IPS-NIHi11 (cell line): ENCODE measurements at regions not wholly inside any gene's neighbourhood (a gene's known extent, or its start where the extent isn't known, plus 50 kb on each side); places are given as distances from the start of the nearest gene placed in this dataset.
"Not testable (repeated sequence)": the region's sequence is repeated elsewhere in the genome, so short reads cannot be mapped to it uniquely, and the experiment has no call there.

Experiments
- DNase-seq: peaks from one replicate; pipeline ENCODE4 v3.0.0; 2012; ENCODE audit warnings: mixed read lengths, low spot score

DNA sequence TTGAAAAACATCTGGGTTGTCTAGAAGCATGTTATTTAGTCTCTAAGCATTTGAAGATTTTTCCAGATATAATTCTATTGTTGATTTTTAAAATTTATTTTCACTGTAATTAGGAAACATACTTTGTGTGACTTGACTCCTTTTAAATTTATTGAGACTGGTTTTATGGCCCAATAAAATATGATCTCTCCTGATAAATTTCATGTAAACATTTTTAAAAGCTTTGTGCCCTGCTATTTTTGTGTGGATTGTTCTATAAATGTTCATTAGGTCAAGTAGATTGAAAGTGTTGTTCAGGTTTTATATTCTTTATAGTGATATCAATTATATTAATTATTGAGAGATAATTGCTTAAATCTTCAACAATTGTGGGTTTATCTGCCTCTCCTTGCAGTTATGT lies 105.4 kb downstream of the RFX6 start:
- no peak for DNase-seq

GRCh38 chr6:116983375-116983774 lies 106.3 kb downstream of the RFX6 start:
- DNase-seq: no peak

DNA sequence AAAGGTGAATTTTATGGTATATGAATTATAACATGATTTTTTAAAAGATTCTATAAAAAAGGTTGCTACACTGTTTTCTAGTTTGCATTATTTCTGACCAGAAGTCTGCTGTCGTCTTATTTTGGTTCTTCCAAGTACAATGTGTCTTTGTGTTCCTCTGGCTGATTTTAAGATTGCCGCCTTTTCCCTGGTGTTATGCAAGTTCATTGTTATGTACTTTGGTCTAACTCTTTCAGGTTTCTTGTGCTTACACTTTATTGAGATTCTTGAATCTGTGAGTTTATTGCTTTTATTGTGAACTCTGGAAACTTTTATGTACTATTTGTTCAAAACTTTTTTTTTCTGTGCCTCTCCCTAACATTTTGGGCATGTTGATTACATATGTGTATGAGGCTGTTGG lies 109.8 kb downstream of the RFX6 start:
- no peak for DNase-seq

DNA sequence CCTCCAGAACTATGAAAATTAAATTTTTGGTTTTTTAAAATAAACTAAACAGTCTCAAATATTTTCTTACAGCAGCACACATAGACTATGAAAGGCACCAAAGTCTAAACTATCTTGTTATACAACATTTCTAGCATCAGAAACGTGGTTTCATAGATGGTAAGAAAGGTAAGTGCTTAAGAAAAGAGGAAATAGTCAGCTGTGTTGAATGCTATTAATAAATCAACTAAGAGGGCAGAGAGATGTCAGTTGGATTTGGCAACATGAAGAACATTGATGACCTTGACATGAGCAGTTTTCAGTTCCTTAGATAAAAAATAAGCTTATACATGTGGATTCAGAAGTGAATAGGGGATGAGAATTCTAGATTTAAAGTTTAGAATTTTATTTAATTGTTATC lies 113.6 kb downstream of the RFX6 start:
- DNase-seq: no peak

- no peak for DNase-seq
Observed at GRCh38 chr6:116992546-116992945, 115.5 kb downstream of the RFX6 start.

- DNase-seq: no peak
Observed at GRCh38 chr6:116994447-116994846, 117.4 kb downstream of the RFX6 start.

DNA sequence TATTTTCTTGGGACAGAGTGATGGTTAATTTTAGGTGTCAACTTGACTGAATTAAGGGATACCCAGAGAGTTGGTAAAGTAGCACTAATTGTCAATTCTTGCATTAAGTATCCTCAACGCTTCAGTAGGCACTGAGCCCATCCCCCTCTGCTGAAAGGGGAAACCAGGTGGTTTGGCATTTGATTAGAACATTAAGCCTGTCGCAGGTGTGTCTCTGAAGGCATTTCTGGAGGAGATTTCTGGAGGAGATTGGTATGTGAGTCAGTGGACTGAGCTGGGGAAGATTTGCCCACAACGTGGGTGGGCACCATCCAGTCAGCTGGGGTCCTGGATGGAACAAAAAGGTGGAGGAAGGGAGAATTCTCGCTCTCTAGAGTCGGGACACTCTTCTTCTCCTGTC lies 119.8 kb downstream of the RFX6 start:
- DNase-seq: no peak

DNA sequence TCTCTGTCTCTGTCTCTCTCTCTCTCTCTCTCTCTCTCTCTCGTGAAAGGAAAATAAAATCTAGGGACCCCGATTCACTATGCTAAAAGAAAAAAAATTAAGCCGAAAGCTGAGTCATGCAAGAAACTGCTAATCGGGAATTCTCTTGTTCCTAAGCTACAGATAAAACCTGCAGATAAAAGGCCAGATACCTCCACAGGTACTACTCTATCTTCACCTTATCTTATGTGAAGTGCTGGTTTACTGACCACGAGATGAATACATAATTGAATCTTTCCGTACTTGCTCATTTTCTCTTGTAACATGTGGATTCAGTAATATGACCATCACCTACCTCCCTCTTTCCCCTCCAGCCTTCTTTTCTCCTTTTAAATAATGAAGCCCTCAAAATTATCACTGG lies 120.5 kb downstream of the RFX6 start:
- DNase-seq: no peak

DNA sequence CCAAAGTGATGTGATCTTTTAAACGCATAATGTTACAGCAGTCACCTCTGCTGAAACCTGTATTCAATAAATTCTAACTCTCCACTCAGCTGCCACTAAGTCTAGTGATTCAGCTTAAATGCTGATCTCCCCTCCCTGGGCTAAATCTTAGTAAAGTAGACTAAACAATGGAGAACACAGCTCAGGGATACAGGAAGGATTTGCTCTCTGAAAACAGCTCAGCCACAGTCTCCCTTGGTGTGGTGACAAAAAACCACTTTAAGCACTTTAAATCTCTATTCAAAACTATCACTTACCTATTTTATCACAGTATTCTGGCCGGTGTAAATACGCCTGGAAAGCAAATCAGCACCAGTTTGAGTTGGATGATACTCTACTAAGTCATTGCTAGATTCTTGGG lies 130.6 kb downstream of the RFX6 start:
- DNase-seq: no peak

DNA sequence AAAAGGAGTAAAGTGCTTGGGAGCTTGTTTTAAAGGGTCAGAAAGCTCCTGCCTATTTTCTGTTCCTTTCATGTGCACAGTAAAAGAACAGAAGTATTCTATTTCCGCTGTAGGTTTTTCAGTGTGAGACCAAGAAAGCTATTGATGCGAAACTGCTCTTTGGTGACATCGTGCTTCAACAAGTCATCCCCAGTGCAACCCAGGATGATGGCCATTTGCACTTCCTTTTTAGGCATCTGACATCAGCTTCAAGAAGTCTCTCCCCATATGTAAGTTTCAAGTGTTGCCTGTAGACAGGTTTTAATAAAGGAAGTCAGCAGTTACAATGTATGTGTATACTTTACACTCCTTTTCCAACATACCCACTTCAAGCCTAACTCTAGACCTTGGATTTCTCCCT lies 131.6 kb downstream of the RFX6 start:
- DNase-seq: no peak

GRCh38 chr6:117014641-117015473 lies 137.8 kb downstream of the RFX6 start:
- DNase-seq: not testable (repeated sequence)

DNA sequence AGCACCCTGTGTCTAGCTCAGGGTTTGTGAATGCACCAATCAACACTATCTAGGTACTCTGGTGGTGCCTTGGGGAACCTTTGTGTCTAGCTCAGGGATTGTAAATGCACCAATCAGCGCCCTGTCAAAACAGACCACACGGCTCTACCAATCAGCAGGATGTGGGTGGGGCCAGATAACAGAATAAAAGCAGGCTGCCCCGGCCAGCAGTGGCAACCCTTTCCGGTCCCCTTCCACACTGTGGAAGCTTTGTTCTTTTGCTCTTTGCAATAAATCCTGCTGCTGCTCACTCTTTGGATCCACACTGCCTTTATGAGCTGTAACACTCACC lies 138.4 kb downstream of the RFX6 start:
- DNase-seq: not testable (repeated sequence)

GRCh38 chr6:117018771-117019170 lies 141.7 kb downstream of the RFX6 start:
- no peak for DNase-seq

DNA sequence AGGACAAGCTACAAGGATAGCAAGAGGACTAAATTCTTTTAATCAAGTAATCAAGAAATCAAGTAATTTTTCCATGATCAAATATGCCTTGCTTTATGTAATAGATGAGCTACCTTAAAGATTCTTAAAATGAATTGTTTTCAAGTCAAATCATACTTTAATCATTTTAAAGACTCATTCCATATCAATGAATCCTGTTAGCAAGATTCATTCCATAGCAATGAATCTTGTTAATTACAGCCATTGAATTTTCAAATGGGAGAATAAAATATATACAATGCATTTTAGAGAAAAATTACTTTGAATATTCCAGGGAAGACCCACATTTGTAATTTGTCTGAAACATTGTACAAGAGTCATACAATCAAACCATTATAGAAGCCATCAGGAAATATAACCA lies 145.7 kb downstream of the RFX6 start:
- DNase-seq: no peak

DNA sequence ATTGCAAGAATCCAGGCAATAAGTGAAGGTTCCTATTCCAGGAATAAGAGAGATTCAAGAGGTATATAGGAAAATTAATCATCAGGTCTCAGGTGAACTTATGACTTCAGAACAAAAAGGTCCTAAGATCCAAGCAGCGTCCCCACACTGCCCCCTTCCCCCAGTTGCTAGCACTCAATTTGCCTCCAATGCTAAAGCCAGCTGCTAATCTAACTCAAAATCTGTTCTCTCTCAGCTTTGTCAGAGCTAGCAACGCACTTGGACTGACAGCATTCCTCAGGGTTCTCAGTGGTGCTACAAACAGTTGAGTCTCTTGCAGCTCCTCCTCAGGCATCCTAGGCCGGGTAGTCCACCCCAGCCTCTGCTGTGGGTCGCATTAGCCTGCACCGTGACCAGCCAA lies 148.3 kb downstream of the RFX6 start:
- DNase-seq: no peak

GRCh38 chr6:117028256-117028655 lies 151.2 kb downstream of the RFX6 start:
- DNase-seq: no peak

GRCh38 chr6:117034547-117034946 lies 157.5 kb downstream of the RFX6 start:
- no peak for DNase-seq

DNA sequence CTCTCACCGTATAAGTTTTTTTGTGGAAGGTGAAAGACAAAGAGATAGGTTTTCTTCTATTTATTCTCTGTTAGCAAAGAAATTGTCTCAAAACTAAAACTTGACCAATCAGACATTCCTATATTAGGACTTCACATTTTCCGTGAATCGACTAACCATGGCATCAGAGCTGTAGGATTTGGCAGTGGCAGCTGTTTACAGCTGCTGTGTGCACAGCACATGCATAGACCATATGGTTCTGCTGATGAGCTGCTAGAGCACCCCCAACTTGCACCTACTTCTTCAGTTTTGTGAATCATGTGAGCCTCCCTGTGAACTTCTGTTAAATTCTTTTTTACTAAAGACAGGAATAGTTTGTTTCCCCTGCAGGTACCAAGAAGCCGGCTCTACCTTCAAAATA lies 157.9 kb downstream of the RFX6 start:
- no peak for DNase-seq

- no peak for DNase-seq
Observed at GRCh38 chr6:117050301-117050700, 173.3 kb downstream of the RFX6 start.

DNA sequence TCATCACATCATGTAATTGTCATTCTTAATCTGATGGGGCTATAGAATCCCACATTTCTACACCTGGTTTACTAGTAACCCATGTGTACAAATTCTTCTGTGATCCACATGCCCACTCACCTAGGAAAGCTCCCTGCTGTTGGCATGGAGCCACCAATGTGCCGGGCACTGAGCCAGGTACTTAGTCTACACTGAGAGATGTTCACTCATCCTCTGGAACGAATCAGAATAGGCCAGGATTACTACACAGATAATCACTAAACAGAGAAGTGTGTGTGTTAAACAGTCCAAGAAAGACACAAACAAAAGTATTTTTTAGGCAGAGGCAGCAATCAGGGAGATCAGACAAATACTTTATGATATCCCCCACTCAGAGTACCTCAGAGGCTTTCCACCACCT lies 193.2 kb upstream of the VGLL2 start:
- no peak for DNase-seq

GRCh38 chr6:117072781-117073180 lies 192.6 kb upstream of the VGLL2 start:
- DNase-seq: peak; percentile 55

GRCh38 chr6:117074672-117075071 lies 190.7 kb upstream of the VGLL2 start:
- DNase-seq: no peak

DNA sequence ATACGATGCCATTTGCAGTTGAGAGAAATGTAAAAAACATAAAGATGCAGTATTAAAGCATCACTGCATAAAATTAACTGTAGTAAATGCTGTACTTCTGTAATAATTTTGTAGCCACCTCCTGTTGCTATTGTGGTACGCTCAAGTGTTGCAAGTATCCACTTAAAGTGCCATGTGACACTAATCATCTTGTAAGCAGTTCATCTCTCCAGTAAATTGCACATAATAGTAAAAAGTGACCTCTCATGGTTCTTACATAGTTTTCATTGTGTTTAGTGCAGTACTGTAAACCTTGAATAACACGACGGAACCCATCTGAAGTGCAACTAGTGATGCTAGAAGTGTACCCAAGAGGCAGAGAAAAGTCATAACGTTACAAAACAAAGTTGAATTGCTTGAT lies 190.1 kb upstream of the VGLL2 start:
- DNase-seq: no peak

DNA sequence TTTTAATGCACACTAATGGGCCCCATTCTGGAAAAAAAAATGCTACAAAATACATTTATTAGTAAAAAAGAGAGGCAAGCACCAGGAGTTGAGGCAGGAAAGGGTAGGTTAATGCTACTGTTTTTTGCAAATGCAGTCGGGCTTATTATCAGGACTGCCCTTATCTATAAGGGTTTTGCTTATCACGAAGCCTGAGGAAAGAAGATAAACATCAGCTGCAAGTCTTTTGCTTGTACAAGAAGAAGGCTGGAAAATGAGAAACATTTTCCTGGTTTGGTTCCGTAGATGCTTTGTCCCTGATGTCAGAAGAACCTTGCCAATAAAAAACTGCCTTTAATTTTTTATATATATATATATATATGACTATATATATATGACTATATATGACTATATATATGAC lies 189.3 kb upstream of the VGLL2 start:
- no peak for DNase-seq

DNA sequence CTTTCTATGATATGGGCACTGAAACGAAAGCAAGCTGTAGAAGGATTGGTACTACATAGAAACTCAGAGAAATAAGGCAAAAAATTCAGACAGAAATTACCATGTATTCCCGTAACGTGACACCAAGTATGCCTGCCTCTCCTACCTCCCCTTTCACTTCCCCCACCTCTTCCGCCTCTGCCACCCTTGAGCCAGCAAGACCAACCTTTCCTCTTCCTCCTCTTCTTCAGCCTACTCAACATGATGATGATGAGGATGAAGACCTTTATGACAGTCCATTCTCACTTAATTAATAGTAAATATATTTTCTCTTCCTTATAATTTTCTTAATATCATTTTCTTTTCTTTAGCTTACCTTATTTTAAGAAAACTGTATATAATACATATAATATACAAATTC lies 188.1 kb upstream of the VGLL2 start:
- no peak for DNase-seq
